Upper lobe of right lung (tissue), 1 donor: ENCODE measurements at regions not wholly inside any gene's neighbourhood (a gene's known extent, or its start where the extent isn't known, plus 50 kb on each side); places are given as distances from the start of the nearest gene placed in this dataset.

Experiments
- ATAC-seq: fragments of 200-7000 bp; cut with Tn5 transposase; one replicate; pipeline ENCODE4 v1.9.1; 2020; ENCODE audit warnings: mild to moderate bottlenecking, moderate library complexity
- DNase-seq: peaks from one replicate; pipeline ENCODE4 v3.0.0-alpha.2; 2020
- H3K27ac ChIP-seq: fragments of 200-600 bp; one replicate; pipeline ENCODE4 v1.8.0; 2022
- H3K27me3 ChIP-seq: fragments of 200-600 bp; one replicate; pipeline ENCODE4 v1.8.0; 2022; ENCODE audit warnings: mild to moderate bottlenecking
- H3K36me3 ChIP-seq: fragments of 200-600 bp; one replicate; pipeline ENCODE4 v1.8.0; 2022
- H3K4me1 ChIP-seq: fragments of 200-600 bp; one replicate; pipeline ENCODE4 v1.8.0; 2022
- H3K4me3 ChIP-seq: fragments of 200-600 bp; one replicate; pipeline ENCODE4 v1.8.0; 2022; ENCODE audit warnings: mild to moderate bottlenecking
- H3K9me3 ChIP-seq: fragments of 200-600 bp; one replicate; pipeline ENCODE4 v1.8.0; 2022
- intact Hi-C: fragments of 100-400 bp; cut with DNase I; formaldehyde crosslinking; loops from one replicate; pipeline ENCODE4 v1.11.0; 2022
- TF ChIP-seq, protein P1 (sequence below): fragments of 200-600 bp; IDR thresholded peaks from one replicate; pipeline ENCODE4 v1.8.0; 2022; ENCODE audit warnings: antibody characterized with exemption
- donor health status: DM: no; HTN: yes; CAD: no; lungs with severe emphysema.

DNA sequence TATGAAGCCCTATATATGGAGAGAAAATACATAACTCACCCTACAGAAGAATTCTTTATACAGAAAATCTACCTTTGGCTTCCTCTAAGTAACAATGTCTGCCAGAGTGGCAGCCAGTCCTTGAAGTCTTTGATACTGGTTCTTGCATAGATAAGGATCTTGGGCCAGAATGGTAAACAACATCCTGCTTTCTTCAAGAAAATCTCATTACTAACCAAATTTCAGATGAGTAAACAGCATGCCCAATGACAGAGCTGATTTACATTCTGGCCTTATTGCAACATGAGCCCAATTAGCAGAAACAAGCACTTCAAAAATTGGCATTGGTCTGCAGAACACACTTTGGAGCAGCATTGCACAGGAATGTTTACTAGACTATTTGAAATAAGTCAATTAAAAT lies 336.5 kb upstream of the ST6GAL2 start:
- Histone ChIP-seq H3K27me3 (no peaks in the 10 kb centered on the region), H3K4me3 (no peak overlapping the region), H3K4me1 (no peaks in the 10 kb centered on the region), H3K36me3 (no peaks in the 10 kb centered on the region), H3K27ac (no peak overlapping the region), H3K9me3 (no peaks in the 10 kb centered on the region)
- intact Hi-C loops, result no loop called here
- ATAC-seq (no peak), DNase-seq (no peak)
- TF ChIP-seq, protein P1, sequence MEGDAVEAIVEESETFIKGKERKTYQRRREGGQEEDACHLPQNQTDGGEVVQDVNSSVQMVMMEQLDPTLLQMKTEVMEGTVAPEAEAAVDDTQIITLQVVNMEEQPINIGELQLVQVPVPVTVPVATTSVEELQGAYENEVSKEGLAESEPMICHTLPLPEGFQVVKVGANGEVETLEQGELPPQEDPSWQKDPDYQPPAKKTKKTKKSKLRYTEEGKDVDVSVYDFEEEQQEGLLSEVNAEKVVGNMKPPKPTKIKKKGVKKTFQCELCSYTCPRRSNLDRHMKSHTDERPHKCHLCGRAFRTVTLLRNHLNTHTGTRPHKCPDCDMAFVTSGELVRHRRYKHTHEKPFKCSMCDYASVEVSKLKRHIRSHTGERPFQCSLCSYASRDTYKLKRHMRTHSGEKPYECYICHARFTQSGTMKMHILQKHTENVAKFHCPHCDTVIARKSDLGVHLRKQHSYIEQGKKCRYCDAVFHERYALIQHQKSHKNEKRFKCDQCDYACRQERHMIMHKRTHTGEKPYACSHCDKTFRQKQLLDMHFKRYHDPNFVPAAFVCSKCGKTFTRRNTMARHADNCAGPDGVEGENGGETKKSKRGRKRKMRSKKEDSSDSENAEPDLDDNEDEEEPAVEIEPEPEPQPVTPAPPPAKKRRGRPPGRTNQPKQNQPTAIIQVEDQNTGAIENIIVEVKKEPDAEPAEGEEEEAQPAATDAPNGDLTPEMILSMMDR, result no peak

DNA sequence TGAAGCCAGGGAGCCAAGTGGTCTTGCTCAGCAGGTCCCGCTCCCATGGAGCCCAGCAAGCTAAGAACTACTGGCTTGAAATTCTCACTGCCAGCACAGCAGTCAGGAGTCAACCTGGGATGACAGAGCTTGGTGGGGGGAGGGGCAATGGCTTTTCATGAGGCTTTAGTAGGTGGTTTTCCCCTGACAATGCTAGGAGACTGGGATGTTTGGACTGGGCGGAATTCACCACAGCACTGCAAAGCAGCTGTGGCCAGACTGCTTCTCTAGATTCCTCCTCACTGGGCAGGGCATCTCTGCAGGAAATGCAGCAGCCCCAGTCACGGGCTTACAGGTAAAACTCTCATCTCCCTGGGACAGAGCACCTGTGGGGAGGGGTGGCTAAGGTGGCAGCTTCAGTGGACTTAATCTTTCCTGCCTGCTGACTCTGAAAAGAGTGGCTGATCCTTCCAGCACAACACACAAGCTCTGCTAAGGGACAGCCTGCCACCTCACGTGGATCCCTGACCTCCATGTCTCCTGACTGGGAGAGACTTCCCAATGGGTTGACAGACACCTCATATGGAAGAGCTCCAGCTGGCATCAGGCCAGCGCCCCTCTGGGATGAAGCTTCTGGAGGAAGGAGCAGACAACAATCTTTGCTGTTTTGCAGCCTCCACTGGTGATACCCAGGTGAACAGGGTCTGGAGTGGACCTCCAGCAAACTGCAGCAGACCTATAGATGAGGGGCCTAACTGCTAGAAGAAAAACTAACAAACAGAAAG lies 349.7 kb upstream of the ST6GAL2 start:
- intact Hi-C loops, result no loop called here
- Histone ChIP-seq H3K4me1 (no peaks in the 10 kb centered on the region), H3K4me3 (no peak overlapping the region), H3K36me3 (no peaks in the 10 kb centered on the region), H3K27me3 (no peaks in the 10 kb centered on the region), H3K27ac (no peak overlapping the region), H3K9me3 (no peaks in the 10 kb centered on the region)
- DNase-seq (no peak), ATAC-seq (no peak)
- TF ChIP-seq, protein P1, result no peak

DNA sequence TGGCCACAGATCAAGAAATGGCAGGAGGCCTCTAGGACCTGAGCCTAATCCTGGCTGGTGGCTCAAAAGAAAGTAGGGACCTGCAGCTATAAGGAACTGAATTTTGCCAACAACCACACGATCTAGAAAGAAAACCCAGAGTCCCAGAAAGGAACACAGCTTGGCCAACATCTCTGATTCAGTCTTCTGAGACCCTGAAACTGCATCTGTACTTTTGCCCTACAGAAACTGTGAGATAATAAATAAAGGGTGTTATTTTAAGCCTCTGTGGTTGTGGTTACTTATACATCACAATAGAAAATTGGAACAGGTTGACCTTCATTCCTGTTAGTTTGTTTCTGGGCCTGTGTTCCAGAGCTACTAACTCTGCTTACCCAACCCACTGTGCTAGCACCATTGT lies 356.8 kb upstream of the ST6GAL2 start:
- intact Hi-C loops, result no loop called here
- ATAC-seq, result no peak
- no peaks in the 10 kb centered on the region for H3K4me1 ChIP-seq
- no peak overlapping the region for H3K27ac ChIP-seq
- H3K36me3 ChIP-seq, result no peaks in the 10 kb centered on the region
- no peak overlapping the region for H3K4me3 ChIP-seq
- H3K9me3 ChIP-seq, result no peaks in the 10 kb centered on the region
- TF ChIP-seq, protein P1, result no peak
- no peaks in the 10 kb centered on the region for H3K27me3 ChIP-seq
- DNase-seq, result no peak

DNA sequence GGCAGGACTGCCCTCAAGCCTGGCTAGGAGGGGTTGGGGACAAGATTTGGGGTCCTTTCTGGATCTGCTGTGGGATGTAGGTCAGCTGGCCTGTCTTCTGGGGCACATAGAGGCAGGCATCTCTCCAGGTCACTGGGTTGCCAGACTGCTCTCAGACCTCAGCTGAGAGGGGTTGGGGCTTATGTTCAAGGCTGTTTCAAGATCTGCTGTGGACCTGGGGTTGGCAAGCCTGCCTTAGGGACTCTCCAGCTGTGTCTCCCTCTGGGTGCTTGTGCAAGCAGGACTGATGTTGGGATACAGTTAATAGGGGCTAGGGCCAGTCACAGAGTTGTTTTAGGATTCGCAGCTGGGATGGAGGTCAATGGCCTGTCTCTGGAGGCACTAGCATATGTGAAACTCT lies 363.0 kb upstream of the ST6GAL2 start:
- intact Hi-C loops, result no loop called here
- TF ChIP-seq, protein P1, result no peak
- ATAC-seq, result no peak

DNA sequence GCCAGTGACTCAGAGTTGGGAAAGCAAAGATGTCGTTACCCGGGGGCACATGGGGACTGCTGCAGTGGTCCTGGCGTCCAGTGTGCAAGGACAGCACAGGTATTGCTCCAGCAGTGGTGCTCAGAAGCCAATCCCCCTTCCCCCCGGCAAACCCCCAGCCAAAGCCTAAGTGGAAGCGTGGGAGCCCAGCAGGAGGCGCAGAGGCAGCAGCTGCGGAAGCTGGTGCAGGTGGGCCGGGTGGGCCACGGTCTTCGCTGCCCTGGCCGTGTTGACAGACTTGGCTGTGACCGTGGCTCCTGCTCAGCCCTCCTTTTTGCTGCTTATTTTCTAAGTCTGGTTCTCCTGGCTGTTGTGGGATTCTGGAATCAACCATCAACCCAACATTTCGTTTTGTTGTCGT lies 369.8 kb upstream of the ST6GAL2 start:
- H3K36me3 ChIP-seq, result no peaks in the 10 kb centered on the region
- no peaks in the 10 kb centered on the region for H3K4me1 ChIP-seq
- H3K9me3 ChIP-seq, result no peaks in the 10 kb centered on the region
- TF ChIP-seq, protein P1, result no peak
- no peak for ATAC-seq
- no peaks in the 10 kb centered on the region for H3K27me3 ChIP-seq
- H3K4me3 ChIP-seq, result no peak overlapping the region
- no peak overlapping the region for H3K27ac ChIP-seq
- intact Hi-C loops, result no loop called here
- no peak for DNase-seq

More for the DNA sequence above, 363.0 kb upstream of the ST6GAL2 start:
- H3K4me1 ChIP-seq, result no peaks in the 10 kb centered on the region
- no peaks in the 10 kb centered on the region for H3K27me3 ChIP-seq
- H3K36me3 ChIP-seq, result no peaks in the 10 kb centered on the region
- no peak overlapping the region for H3K27ac ChIP-seq
- H3K9me3 ChIP-seq, result no peaks in the 10 kb centered on the region
- H3K4me3 ChIP-seq, result no peak overlapping the region
- no peak for DNase-seq
